ENCODE measurements at regions not wholly inside any gene's neighbourhood (a gene's known extent, or its start where the extent isn't known, plus 50 kb on each side); places are given as distances from the start of the nearest gene placed in this dataset.

DNA sequence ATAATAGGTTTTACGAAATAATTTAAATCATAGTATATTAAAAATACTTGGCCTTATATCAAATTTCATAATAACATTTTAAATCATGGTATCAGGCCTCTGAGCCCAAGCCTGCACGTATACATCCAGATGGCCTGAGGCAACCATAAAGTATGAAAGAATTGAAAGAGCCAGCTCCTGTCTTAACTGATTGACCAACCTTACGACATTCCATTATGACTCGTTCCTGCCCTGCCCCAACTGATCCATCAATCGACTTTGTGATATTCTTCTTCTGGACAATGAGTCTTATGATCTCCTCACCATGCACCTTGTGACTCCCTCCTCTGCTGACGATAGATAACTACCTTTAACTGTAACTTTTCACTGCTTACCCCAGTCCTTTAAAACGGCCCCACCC is 545.0 kb downstream of the MTRR start (continued):
- TF ChIP-seq, protein P1, sequence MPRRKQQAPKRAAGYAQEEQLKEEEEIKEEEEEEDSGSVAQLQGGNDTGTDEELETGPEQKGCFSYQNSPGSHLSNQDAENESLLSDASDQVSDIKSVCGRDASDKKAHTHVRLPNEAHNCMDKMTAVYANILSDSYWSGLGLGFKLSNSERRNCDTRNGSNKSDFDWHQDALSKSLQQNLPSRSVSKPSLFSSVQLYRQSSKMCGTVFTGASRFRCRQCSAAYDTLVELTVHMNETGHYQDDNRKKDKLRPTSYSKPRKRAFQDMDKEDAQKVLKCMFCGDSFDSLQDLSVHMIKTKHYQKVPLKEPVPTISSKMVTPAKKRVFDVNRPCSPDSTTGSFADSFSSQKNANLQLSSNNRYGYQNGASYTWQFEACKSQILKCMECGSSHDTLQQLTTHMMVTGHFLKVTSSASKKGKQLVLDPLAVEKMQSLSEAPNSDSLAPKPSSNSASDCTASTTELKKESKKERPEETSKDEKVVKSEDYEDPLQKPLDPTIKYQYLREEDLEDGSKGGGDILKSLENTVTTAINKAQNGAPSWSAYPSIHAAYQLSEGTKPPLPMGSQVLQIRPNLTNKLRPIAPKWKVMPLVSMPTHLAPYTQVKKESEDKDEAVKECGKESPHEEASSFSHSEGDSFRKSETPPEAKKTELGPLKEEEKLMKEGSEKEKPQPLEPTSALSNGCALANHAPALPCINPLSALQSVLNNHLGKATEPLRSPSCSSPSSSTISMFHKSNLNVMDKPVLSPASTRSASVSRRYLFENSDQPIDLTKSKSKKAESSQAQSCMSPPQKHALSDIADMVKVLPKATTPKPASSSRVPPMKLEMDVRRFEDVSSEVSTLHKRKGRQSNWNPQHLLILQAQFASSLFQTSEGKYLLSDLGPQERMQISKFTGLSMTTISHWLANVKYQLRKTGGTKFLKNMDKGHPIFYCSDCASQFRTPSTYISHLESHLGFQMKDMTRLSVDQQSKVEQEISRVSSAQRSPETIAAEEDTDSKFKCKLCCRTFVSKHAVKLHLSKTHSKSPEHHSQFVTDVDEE (CRISPR knock-in tag; IDR thresholded peaks at IDR 0.05): no peak
- TF ChIP-seq, protein P2, sequence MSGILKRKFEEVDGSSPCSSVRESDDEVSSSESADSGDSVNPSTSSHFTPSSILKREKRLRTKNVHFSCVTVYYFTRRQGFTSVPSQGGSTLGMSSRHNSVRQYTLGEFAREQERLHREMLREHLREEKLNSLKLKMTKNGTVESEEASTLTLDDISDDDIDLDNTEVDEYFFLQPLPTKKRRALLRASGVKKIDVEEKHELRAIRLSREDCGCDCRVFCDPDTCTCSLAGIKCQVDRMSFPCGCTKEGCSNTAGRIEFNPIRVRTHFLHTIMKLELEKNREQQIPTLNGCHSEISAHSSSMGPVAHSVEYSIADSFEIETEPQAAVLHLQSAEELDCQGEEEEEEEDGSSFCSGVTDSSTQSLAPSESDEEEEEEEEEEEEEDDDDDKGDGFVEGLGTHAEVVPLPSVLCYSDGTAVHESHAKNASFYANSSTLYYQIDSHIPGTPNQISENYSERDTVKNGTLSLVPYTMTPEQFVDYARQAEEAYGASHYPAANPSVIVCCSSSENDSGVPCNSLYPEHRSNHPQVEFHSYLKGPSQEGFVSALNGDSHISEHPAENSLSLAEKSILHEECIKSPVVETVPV (CRISPR knock-in tag; IDR thresholded peaks at IDR 0.05): no peak
- TF ChIP-seq, protein P3, sequence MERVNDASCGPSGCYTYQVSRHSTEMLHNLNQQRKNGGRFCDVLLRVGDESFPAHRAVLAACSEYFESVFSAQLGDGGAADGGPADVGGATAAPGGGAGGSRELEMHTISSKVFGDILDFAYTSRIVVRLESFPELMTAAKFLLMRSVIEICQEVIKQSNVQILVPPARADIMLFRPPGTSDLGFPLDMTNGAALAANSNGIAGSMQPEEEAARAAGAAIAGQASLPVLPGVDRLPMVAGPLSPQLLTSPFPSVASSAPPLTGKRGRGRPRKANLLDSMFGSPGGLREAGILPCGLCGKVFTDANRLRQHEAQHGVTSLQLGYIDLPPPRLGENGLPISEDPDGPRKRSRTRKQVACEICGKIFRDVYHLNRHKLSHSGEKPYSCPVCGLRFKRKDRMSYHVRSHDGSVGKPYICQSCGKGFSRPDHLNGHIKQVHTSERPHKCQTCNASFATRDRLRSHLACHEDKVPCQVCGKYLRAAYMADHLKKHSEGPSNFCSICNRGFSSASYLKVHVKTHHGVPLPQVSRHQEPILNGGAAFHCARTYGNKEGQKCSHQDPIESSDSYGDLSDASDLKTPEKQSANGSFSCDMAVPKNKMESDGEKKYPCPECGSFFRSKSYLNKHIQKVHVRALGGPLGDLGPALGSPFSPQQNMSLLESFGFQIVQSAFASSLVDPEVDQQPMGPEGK (CRISPR knock-in tag; IDR thresholded peaks at IDR 0.05; ENCODE audit: borderline replicate concordance): no peak

GRCh38 chr5:8417316-8418048 is 548.5 kb downstream of the MTRR start:
- TF ChIP-seq, protein P3 (CRISPR knock-in tag; IDR thresholded peaks at IDR 0.05; ENCODE audit: borderline replicate concordance): no peak
- TF ChIP-seq ZFP3 (CRISPR knock-in tag; IDR thresholded peaks at IDR 0.05) (no peak), PPARA (CRISPR knock-in tag; IDR thresholded peaks at IDR 0.05; ENCODE audit: borderline replicate concordance) (no peak), ZNF565 (CRISPR knock-in tag; conservative IDR thresholded peaks at IDR 0.05; ENCODE audit: low read depth) (no peak), CSDC2 (CRISPR knock-in tag; IDR thresholded peaks at IDR 0.05) (no peak), SNAI2 (CRISPR knock-in tag; IDR thresholded peaks at IDR 0.05) (no peak), TOX (CRISPR knock-in tag; IDR thresholded peaks at IDR 0.05; ENCODE audit: borderline replicate concordance) (no peak), POU6F1 (CRISPR knock-in tag; IDR thresholded peaks at IDR 0.05; ENCODE audit: borderline replicate concordance, low read depth) (no peak), RARB (CRISPR knock-in tag; IDR thresholded peaks at IDR 0.05) (no peak), TCF4 (CRISPR knock-in tag; IDR thresholded peaks at IDR 0.05; ENCODE audit: borderline replicate concordance) (no peak), ISL1 (CRISPR knock-in tag; IDR thresholded peaks at IDR 0.05) (no peak), ESRRG (CRISPR knock-in tag; IDR thresholded peaks at IDR 0.05) (no peak), ZNF70 (CRISPR knock-in tag; IDR thresholded peaks at IDR 0.05) (no peak), ZFP30 (CRISPR knock-in tag; IDR thresholded peaks at IDR 0.05) (no peak), ZC3H10 (CRISPR knock-in tag; IDR thresholded peaks at IDR 0.05) (no peak), ZNF8 (CRISPR knock-in tag; IDR thresholded peaks at IDR 0.05) (no peak), GLIS3 (CRISPR knock-in tag; IDR thresholded peaks at IDR 0.05) (no peak)
- TF ChIP-seq, protein P4, sequence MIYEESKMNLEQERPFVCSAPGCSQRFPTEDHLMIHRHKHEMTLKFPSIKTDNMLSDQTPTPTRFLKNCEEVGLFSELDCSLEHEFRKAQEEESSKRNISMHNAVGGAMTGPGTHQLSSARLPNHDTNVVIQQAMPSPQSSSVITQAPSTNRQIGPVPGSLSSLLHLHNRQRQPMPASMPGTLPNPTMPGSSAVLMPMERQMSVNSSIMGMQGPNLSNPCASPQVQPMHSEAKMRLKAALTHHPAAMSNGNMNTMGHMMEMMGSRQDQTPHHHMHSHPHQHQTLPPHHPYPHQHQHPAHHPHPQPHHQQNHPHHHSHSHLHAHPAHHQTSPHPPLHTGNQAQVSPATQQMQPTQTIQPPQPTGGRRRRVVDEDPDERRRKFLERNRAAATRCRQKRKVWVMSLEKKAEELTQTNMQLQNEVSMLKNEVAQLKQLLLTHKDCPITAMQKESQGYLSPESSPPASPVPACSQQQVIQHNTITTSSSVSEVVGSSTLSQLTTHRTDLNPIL (CRISPR knock-in tag; IDR thresholded peaks at IDR 0.05; ENCODE audit: low read depth): no peak
- TF ChIP-seq, protein P2 (CRISPR knock-in tag; IDR thresholded peaks at IDR 0.05): no peak
- TF ChIP-seq, protein P1 (CRISPR knock-in tag; IDR thresholded peaks at IDR 0.05): no peak
- ATAC-seq: no peak

All from SK-N-SH treated with all-trans-retinoic acid at 6 μM for 48 hours (cell line).